ENCODE measurements at regions not wholly inside any gene's neighbourhood (a gene's known extent, or its start where the extent isn't known, plus 50 kb on each side); places are given as distances from the start of the nearest gene placed in this dataset.
A peak's percentile ranks its signal among the peaks of the same experiment; 100 is the strongest.

- no peaks in the 10 kb centered on the region for H3K79me2 ChIP-seq (ENCODE audit: control insufficient read depth, insufficient read depth, low read length, poor library complexity)
- H3K79me1 ChIP-seq (ENCODE audit: low read length), result peaks cover 1% of the 10 kb centered on the region
- DNase-seq, result no peak
- H4K91ac ChIP-seq (ENCODE audit: low read depth, low read length), result no peak overlapping the region
- no peak overlapping the region for H4K8ac ChIP-seq (ENCODE audit: low read depth, low read length)
- peaks cover 1 to 7% of the 10 kb centered on the region in 2 experiments for H3K4me1 ChIP-seq (ENCODE audit: control insufficient read depth in 1 of 2, insufficient read depth in 2 of 2, low read length in 2 of 2)
- H4K12ac ChIP-seq (ENCODE audit: low read depth, low read length), result no peak overlapping the region
- H3K27ac ChIP-seq (ENCODE audit: low read depth, low read length), result no peak overlapping the region
- H3K18ac ChIP-seq (ENCODE audit: low read length), result no peak overlapping the region
- H3K4me3 ChIP-seq (ENCODE audit: low read depth, low read length), result no peak overlapping the region
- H3K9ac ChIP-seq (ENCODE audit: low read length), result no peak overlapping the region
- WGBS (ENCODE audit: extremely low coverage, insufficient coverage, insufficient read length), result no CpG with 5 or more reads among the region's 4 CpGs
- H2BK5ac ChIP-seq (ENCODE audit: low read depth, low read length, poor library complexity), result no peak overlapping the region
- H3K9me3 ChIP-seq (ENCODE audit: insufficient read depth, low read depth, low read length), result no peaks in the 10 kb centered on the region
- H3K36me3 ChIP-seq (ENCODE audit: control insufficient read depth in 1 of 2, insufficient read depth in 2 of 2, low read length in 2 of 2), result no peaks in the 10 kb centered on the region
- H2BK12ac ChIP-seq (ENCODE audit: low read length), result no peak overlapping the region
- no peak overlapping the region for H2BK120ac ChIP-seq (ENCODE audit: insufficient read depth, low read length, poor library complexity)
- no peaks in the 10 kb centered on the region for H3K27me3 ChIP-seq (ENCODE audit: insufficient read depth, low read length)
- H3K14ac ChIP-seq (ENCODE audit: low read length), result no peak overlapping the region
- H2AK5ac ChIP-seq (ENCODE audit: low read length), result no peak overlapping the region
- H3K4me2 ChIP-seq (ENCODE audit: low read length), result no peak overlapping the region
- no peak overlapping the region for H2AFZ ChIP-seq (ENCODE audit: insufficient read depth, low read length, poor library complexity)
- H3K4ac ChIP-seq (ENCODE audit: low read depth, low read length), result no peak overlapping the region
- no peak overlapping the region for H3K23ac ChIP-seq (ENCODE audit: low read length)
Measured at GRCh38 chr11:80162387-80162786, 721.6 kb upstream of the TENM4 start.

DNA sequence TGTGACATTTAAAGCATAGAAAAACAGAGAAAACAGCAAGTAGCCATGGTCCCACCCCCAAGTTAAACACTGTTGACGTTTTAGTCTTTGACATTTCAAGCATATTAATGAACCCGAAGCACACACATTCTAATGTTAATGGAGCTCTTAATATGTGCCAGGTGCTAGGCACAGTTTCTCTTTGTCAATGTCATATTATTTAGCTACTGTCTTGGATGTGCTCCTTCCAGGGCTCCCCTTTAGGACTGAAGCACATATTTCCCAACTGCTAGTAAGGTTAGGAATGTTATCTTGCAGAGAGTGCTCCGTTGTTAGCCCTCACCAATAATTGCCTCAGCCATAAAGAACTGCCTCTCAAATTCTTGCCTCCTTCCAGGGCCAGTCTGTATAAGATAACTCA is 716.6 kb upstream of the TENM4 start:
- Histone ChIP-seq H2BK5ac (ENCODE audit: low read depth, low read length, poor library complexity) (no peak overlapping the region), H2BK12ac (ENCODE audit: low read length) (no peak overlapping the region), H2BK120ac (ENCODE audit: insufficient read depth, low read length, poor library complexity) (no peak overlapping the region), H4K8ac (ENCODE audit: low read depth, low read length) (no peak overlapping the region), H3K9ac (ENCODE audit: low read length) (no peak overlapping the region), H4K12ac (ENCODE audit: low read depth, low read length) (no peak overlapping the region), H2AK5ac (ENCODE audit: low read length) (no peak overlapping the region), H3K4ac (ENCODE audit: low read depth, low read length) (no peak overlapping the region), H3K14ac (ENCODE audit: low read length) (no peak overlapping the region), H3K36me3 (ENCODE audit: control insufficient read depth in 1 of 2, insufficient read depth in 2 of 2, low read length in 2 of 2) (no peaks in the 10 kb centered on the region), H3K79me1 (ENCODE audit: low read length) (no peaks in the 10 kb centered on the region), H3K4me3 (ENCODE audit: low read depth, low read length) (no peak overlapping the region), H3K4me1 (ENCODE audit: control insufficient read depth in 1 of 2, insufficient read depth in 2 of 2, low read length in 2 of 2) (no peaks in the 10 kb centered on the region), H3K27ac (ENCODE audit: low read depth, low read length) (no peak overlapping the region), H3K9me3 (ENCODE audit: insufficient read depth, low read depth, low read length) (no peaks in the 10 kb centered on the region), H3K4me2 (ENCODE audit: low read length) (no peak overlapping the region), H3K79me2 (ENCODE audit: control insufficient read depth, insufficient read depth, low read length, poor library complexity) (no peaks in the 10 kb centered on the region), H4K91ac (ENCODE audit: low read depth, low read length) (no peak overlapping the region), H2AFZ (ENCODE audit: insufficient read depth, low read length, poor library complexity) (no peak overlapping the region), H3K27me3 (ENCODE audit: insufficient read depth, low read length) (no peaks in the 10 kb centered on the region), H3K23ac (ENCODE audit: low read length) (no peak overlapping the region), H3K18ac (ENCODE audit: low read length) (no peak overlapping the region)
- DNase-seq, result no peak
- WGBS (ENCODE audit: extremely low coverage, insufficient coverage, insufficient read length), result no CpG with 5 or more reads among the region's 3 CpGs

DNA sequence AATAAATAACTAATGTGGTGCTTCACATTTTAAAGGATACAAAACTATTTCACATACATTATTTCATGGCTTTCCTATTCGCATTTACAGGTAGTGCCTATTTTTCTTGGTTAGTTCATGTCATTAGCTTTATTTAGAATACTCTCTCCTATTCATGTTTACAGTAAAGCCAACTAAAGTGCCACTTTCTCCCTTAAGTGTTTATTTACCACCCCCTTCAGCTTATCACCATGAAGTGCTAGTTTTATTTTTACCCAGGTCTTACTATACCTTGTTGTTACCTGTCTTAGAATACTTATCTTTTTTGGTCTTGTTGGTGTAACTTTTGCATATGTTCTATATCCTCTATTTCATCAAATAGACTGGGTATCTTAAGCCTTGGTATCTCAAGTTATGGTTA is 715.2 kb upstream of the TENM4 start:
- Histone ChIP-seq H3K27me3 (ENCODE audit: insufficient read depth, low read length) (no peaks in the 10 kb centered on the region), H3K9me3 (ENCODE audit: insufficient read depth, low read depth, low read length) (no peaks in the 10 kb centered on the region), H2BK5ac (ENCODE audit: low read depth, low read length, poor library complexity) (no peak overlapping the region), H2BK12ac (ENCODE audit: low read length) (no peak overlapping the region), H3K23ac (ENCODE audit: low read length) (no peak overlapping the region), H3K14ac (ENCODE audit: low read length) (no peak overlapping the region), H3K4me2 (ENCODE audit: low read length) (no peak overlapping the region), H3K79me1 (ENCODE audit: low read length) (no peaks in the 10 kb centered on the region), H4K91ac (ENCODE audit: low read depth, low read length) (no peak overlapping the region), H4K8ac (ENCODE audit: low read depth, low read length) (no peak overlapping the region), H3K27ac (ENCODE audit: low read depth, low read length) (no peak overlapping the region), H3K18ac (ENCODE audit: low read length) (no peak overlapping the region), H3K4ac (ENCODE audit: low read depth, low read length) (no peak overlapping the region), H3K4me3 (ENCODE audit: low read depth, low read length) (no peak overlapping the region), H2AFZ (ENCODE audit: insufficient read depth, low read length, poor library complexity) (no peak overlapping the region), H3K9ac (ENCODE audit: low read length) (no peak overlapping the region), H2AK5ac (ENCODE audit: low read length) (no peak overlapping the region), H2BK120ac (ENCODE audit: insufficient read depth, low read length, poor library complexity) (no peak overlapping the region), H3K79me2 (ENCODE audit: control insufficient read depth, insufficient read depth, low read length, poor library complexity) (no peaks in the 10 kb centered on the region), H4K12ac (ENCODE audit: low read depth, low read length) (no peak overlapping the region), H3K36me3 (ENCODE audit: control insufficient read depth in 1 of 2, insufficient read depth in 2 of 2, low read length in 2 of 2) (no peaks in the 10 kb centered on the region), H3K4me1 (ENCODE audit: control insufficient read depth in 1 of 2, insufficient read depth in 2 of 2, low read length in 2 of 2) (no peaks in the 10 kb centered on the region)
- DNase-seq, result no peak
- no CpG with 5 or more reads among the region's 1 CpG for WGBS (ENCODE audit: extremely low coverage, insufficient coverage, insufficient read length)

DNA sequence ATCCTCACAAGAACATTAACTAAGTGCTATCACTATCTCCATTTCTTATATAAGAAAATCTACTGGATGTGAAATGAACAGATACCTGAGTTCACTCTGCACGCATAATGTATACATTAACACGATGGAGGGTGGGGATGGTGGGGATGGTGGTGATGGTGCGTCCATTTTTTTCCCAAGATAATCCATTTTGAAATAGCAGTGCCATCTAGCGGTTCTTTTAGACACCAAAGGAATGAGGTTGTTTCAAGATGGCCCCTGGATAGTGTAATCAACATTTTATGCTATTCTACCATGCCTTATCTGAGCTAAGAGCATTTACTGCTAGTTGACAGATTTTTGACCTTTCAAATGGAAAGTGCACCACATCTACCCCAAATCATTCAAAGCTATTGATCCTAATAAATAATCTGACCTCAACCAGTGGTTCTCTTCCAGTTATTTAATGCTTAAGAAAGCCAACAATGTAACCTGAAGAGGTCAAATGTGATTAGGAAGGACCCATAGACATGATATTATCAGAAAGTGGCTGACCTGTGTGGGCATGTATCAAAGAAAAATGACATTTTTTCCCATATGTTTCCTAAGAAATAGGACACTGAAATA is 714.7 kb upstream of the TENM4 start:
- Histone ChIP-seq H2AK5ac (ENCODE audit: low read length) (no peak overlapping the region), H3K36me3 (ENCODE audit: control insufficient read depth in 1 of 2, insufficient read depth in 2 of 2, low read length in 2 of 2) (no peaks in the 10 kb centered on the region), H3K4me3 (ENCODE audit: low read depth, low read length) (no peak overlapping the region), H3K9me3 (ENCODE audit: insufficient read depth, low read depth, low read length) (no peaks in the 10 kb centered on the region), H2BK12ac (ENCODE audit: low read length) (no peak overlapping the region), H3K4ac (ENCODE audit: low read depth, low read length) (no peak overlapping the region), H3K4me2 (ENCODE audit: low read length) (no peak overlapping the region), H2BK120ac (ENCODE audit: insufficient read depth, low read length, poor library complexity) (no peak overlapping the region), H3K79me2 (ENCODE audit: control insufficient read depth, insufficient read depth, low read length, poor library complexity) (no peaks in the 10 kb centered on the region), H4K91ac (ENCODE audit: low read depth, low read length) (no peak overlapping the region), H3K9ac (ENCODE audit: low read length) (no peak overlapping the region), H3K4me1 (ENCODE audit: control insufficient read depth in 1 of 2, insufficient read depth in 2 of 2, low read length in 2 of 2) (no peaks in the 10 kb centered on the region), H3K18ac (ENCODE audit: low read length) (no peak overlapping the region), H4K8ac (ENCODE audit: low read depth, low read length) (no peak overlapping the region), H3K23ac (ENCODE audit: low read length) (no peak overlapping the region), H3K27ac (ENCODE audit: low read depth, low read length) (no peak overlapping the region), H2AFZ (ENCODE audit: insufficient read depth, low read length, poor library complexity) (no peak overlapping the region), H3K14ac (ENCODE audit: low read length) (no peak overlapping the region), H2BK5ac (ENCODE audit: low read depth, low read length, poor library complexity) (no peak overlapping the region), H3K79me1 (ENCODE audit: low read length) (no peaks in the 10 kb centered on the region), H3K27me3 (ENCODE audit: insufficient read depth, low read length) (no peaks in the 10 kb centered on the region), H4K12ac (ENCODE audit: low read depth, low read length) (no peak overlapping the region)
- peak in 1 of 2 donors; percentile 59 for DNase-seq
- no CpG with 5 or more reads among the region's 4 CpGs for WGBS (ENCODE audit: extremely low coverage, insufficient coverage, insufficient read length)

Data from trophoblast cell (in vitro differentiated cells and primary cell).